Stimulated activated CD4-positive, alpha-beta T cell treated with anti-CD3 and anti-CD28 coated beads, TNF-alpha, amount 100 ng/mL, for 24 hours (primary cell): ENCODE measurements at regions not wholly inside any gene's neighbourhood (a gene's known extent, or its start where the extent isn't known, plus 50 kb on each side); places are given as distances from the start of the nearest gene placed in this dataset.
"Not testable (repeated sequence)": the region's sequence is repeated elsewhere in the genome, so short reads cannot be mapped to it uniquely, and the experiment has no call there.

Experiments
- DNase-seq, 3 experiments: peaks; one replicate each; pipeline ENCODE4 v3.0.0-alpha.2; 2020; ENCODE audit warnings: low read depth in 3 of 3

GRCh38 chr16:48004141-48004695 is 151.6 kb downstream of the ABCC12 start:
- DNase-seq = no peak

- no peak for DNase-seq
Observed at GRCh38 chr16:48003206-48003907, 152.4 kb downstream of the ABCC12 start.

- no peak for DNase-seq
Observed at GRCh38 chr16:48001324-48001895, 154.4 kb downstream of the ABCC12 start.

GRCh38 chr16:48000622-48001021 is 155.2 kb downstream of the ABCC12 start:
- DNase-seq = no peak

GRCh38 chr16:47999595-47999994 is 156.2 kb downstream of the ABCC12 start:
- DNase-seq = no peak

- no peak for DNase-seq
Observed at GRCh38 chr16:47995354-47995753, 160.4 kb downstream of the ABCC12 start.

- DNase-seq = no peak
Observed at GRCh38 chr16:47991491-47991890, 164.3 kb downstream of the ABCC12 start.

GRCh38 chr16:47990676-47991075 is 165.1 kb downstream of the ABCC12 start:
- no peak for DNase-seq

- DNase-seq = no peak
Observed at GRCh38 chr16:47987136-47987535, 168.7 kb downstream of the ABCC12 start.

- DNase-seq = no peak
Observed at GRCh38 chr16:47986031-47986430, 169.8 kb downstream of the ABCC12 start.

GRCh38 chr16:47984669-47985068 is 171.1 kb downstream of the ABCC12 start:
- no peak for DNase-seq

GRCh38 chr16:47983999-47984580 is 171.7 kb downstream of the ABCC12 start:
- no peak for DNase-seq

GRCh38 chr16:47980212-47980611 is 175.6 kb downstream of the ABCC12 start:
- no peak for DNase-seq

- no peak for DNase-seq
Observed at GRCh38 chr16:47979616-47980182, 176.1 kb downstream of the ABCC12 start.

- DNase-seq = no peak
Observed at GRCh38 chr16:47979164-47979520, 176.7 kb downstream of the ABCC12 start.

- no peak for DNase-seq
Observed at GRCh38 chr16:47978491-47979163, 177.2 kb downstream of the ABCC12 start.

- DNase-seq = no peak
Observed at GRCh38 chr16:47977802-47978201, 178.0 kb downstream of the ABCC12 start.

GRCh38 chr16:47976636-47977210 is 179.1 kb downstream of the ABCC12 start:
- no peak for DNase-seq

GRCh38 chr16:47974971-47975370 is 180.8 kb downstream of the ABCC12 start:
- DNase-seq = not testable (repeated sequence)

- no peak for DNase-seq
Observed at GRCh38 chr16:47973552-47973951, 182.2 kb downstream of the ABCC12 start.

GRCh38 chr16:47972246-47972985 is 183.4 kb downstream of the ABCC12 start:
- DNase-seq = no peak
